HG03521 (cell line): ENCODE measurements at regions not wholly inside any gene's neighbourhood (a gene's known extent, or its start where the extent isn't known, plus 50 kb on each side); places are given as distances from the start of the nearest gene placed in this dataset.
"Not testable (repeated sequence)": the region's sequence is repeated elsewhere in the genome, so short reads cannot be mapped to it uniquely, and the experiment has no call there.

Experiments used
- ATAC-seq: cut with Tn5 transposase; IDR thresholded peaks from one replicate; pipeline ENCODE4 v1.9.1; 2021; ENCODE audit warnings: mild to moderate bottlenecking, moderate library complexity; ENCODE audit not compliant: unreplicated experiment

- no peak for ATAC-seq
Measured at GRCh38 chr13:86409466-86410241, 610.4 kb upstream of the SLITRK6 start.

- ATAC-seq: no peak
Measured at GRCh38 chr13:86425170-86425815, 626.1 kb upstream of the SLITRK6 start.

DNA sequence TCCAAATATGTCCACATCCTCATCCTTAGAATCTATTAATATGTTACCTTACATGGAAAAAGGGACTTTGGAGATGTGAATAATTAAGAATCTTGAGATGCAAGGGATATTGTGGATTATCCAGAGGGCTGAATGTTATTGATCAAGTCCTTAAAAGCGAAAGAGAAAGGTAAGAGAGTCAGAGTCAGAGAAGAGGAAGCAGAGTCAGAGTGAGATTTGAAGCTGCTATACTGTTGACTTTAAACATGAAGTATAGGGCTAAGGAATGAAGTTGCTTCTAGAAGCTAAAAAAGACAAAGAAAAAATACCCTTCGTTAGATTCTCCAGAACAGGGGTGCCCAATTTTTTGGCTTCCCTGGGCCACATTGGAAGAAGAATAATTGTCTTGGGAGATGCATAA lies 627.2 kb upstream of the SLITRK6 start:
- ATAC-seq: no peak

DNA sequence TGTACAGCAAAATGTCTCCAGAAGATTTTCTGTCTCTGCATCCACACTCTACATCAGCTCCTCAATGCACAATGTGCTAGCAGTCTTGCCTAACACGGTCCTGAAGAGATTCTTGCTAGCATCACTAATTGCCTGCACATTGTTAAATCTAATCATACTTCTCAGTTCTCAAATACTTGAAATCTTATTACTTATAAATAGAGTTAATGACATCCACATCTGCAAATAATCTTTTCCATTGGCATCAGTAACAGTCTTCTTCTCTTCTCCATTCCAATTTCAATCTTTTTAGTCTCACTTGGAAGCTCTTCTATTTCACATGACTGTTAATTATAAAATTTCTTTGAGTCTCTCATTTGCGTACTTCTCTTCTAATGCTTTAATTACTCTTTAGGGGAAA lies 630.5 kb upstream of the SLITRK6 start:
- no peak for ATAC-seq

DNA sequence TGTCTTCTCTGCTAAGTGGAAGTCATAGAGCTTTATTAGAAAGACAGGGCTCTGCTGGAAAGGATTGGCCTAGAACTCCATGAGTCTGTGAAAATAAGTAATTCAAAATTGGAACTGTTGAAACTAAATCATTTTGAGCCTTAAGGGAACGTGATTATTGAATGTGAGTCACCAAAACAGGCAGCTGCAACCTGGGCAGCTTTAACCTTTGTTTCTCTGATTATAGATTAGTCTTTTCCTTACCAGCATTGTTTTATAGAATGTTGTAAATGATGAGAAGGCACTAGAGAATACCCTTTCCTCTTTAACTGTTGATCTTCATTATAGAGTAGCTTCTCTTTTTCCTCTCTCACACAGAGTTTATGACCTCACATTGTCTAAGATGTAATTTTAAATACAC lies 638.8 kb upstream of the SLITRK6 start:
- no peak for ATAC-seq

- no peak for ATAC-seq
Measured at GRCh38 chr13:86445206-86445605, 646.0 kb upstream of the SLITRK6 start.

GRCh38 chr13:86445672-86446071 lies 646.5 kb upstream of the SLITRK6 start:
- no peak for ATAC-seq

DNA sequence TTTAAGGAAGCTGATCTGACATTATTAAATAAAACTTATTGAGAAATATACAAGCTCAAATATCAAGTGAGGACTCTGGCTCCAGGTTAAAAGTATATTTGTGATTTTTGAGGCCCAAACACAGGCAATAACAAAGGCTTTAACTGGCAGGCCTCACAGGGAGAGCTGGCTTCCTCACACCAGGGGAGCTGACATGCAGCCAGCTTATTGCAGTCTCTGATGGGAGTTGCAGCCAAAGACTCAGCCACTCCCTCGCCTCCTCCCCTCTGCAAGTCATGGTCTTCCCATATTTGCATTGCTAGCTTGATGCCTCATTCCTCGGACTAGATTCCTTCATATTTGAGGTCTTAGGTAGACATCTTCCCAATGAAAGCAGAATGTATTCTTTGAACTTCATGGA lies 647.1 kb upstream of the SLITRK6 start:
- ATAC-seq: no peak

- ATAC-seq: no peak
Measured at GRCh38 chr13:86447479-86447878, 648.3 kb upstream of the SLITRK6 start.

DNA sequence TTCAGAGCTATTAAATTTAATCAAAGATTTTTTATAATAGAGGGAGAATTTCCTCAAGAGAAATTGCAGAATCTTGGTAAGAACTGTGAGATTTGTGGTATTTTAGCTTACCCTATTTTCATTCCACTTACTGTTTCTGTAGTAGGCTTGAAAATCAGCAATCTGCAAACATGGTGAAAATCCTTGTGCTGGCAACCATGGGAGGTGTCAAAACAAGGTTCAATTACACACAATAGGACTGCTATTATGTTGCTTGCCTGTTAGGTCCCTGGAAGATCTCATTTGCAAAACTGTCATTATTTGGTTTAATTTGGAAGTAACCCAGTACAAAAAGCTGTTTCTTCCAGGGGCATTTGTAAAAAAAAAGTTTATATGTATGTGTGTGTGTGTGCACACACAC lies 662.8 kb upstream of the SLITRK6 start:
- no peak for ATAC-seq

DNA sequence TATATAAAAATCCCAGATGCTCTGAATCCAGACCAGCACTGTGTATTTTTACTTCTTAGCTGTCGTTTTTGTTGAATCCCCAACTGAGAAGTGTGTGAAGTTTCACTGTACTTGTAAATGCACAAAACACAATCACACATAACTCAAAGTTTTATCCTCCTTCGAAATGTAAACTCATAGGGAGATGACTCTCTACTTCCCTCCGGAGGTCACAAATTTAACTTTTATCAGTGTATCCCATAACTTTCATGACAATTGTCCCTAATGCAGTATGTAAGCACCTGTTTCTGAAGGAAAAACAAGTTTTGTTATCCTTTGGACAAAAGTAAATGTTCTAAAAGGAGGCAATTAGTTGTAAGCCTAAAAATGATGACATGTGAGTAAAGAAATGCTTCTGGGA lies 665.0 kb upstream of the SLITRK6 start:
- ATAC-seq: no peak

- no peak for ATAC-seq
Measured at GRCh38 chr13:86474971-86475370, 675.8 kb upstream of the SLITRK6 start.

DNA sequence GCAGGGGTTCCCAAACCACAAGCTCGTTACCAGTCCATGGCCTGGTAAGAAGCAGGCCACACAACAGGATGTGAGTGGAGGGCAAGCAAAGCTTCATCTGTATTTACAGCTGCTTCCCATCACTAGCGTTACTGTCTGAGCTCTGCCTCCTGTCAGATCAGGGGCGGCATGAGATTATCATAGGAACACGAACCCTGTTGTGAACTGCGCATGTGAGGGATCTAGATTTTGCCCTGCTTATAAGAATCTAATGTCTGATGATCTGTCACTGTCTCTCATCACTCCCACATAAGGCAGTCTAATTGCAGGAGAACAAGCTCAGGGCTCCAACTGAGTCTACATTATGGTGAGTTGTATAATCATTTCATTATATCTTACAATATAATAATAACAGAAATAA lies 677.4 kb upstream of the SLITRK6 start:
- no peak for ATAC-seq

- no peak for ATAC-seq
Measured at GRCh38 chr13:86486582-86486981, 687.4 kb upstream of the SLITRK6 start.

GRCh38 chr13:86491121-86491520 lies 691.9 kb upstream of the SLITRK6 start:
- no peak for ATAC-seq

DNA sequence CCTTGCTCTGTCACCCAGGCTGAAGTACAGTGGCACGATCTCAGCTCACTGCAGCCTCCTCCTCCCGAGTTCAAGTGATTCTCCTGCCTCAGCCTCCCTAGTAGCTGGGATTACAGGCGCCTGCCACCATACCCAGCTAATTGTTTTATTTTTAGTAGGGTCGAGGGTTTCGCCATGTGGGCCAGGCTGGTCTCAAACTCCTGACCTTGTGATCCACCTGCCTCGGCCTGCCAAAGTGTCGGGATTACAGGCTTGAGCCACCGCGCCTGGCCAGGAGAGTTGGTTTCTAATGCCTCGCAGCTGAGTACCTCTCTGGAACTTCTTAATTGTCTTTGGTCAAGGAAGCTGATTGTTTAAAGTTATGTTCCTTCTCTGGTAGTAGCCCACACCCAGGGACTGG lies 702.7 kb upstream of the SLITRK6 start:
- ATAC-seq: not testable (repeated sequence)

DNA sequence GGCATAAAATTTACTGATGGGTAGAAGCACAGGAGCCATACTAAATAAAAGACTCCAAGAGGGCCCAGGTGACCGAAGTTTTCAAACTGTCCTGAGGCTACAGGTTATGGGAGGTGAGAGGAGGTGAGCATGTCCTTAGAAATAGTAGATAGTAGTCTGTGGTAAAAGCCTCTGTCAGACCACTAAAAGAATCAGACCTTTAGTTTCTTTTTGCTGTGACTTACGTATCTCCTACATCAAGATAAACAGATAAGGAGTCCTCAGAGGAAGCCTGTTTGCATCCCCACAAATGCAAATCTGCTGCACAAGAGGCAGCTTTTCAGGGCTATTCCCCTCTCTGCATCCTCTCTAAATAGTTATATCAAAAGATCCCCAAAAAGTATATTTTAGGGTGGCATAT lies 711.6 kb upstream of the SLITRK6 start:
- ATAC-seq: no peak

- ATAC-seq: no peak
Measured at GRCh38 chr13:86541461-86541860, 742.2 kb upstream of the SLITRK6 start.

DNA sequence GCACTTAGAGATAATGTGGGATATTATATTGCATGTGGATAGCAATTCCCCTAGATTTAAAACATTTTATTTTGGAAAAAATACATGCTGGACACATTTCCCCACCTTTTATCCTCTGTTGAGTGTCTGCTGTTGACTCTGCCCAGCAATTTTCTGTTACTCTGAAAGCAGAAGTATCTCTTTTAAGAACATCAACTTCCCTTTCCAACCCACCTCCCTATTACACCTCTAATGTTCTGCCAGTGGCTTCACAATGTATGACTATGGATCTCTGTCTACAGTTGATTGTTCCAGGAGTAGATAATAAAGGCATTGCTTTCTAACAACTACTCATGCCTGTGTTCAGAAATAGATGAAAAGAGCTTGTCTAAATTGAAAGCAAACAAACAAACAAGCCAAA lies 754.8 kb upstream of the SLITRK6 start:
- no peak for ATAC-seq

- no peak for ATAC-seq
Measured at GRCh38 chr13:86559901-86560300, 760.7 kb upstream of the SLITRK6 start.

GRCh38 chr13:86562866-86563265 lies 763.6 kb upstream of the SLITRK6 start:
- no peak for ATAC-seq

- ATAC-seq: no peak
Measured at GRCh38 chr13:86563308-86563707, 764.1 kb upstream of the SLITRK6 start.

GRCh38 chr13:86567119-86567518 lies 767.9 kb upstream of the SLITRK6 start:
- no peak for ATAC-seq
